ENCODE measurements at regions not wholly inside any gene's neighbourhood (a gene's known extent, or its start where the extent isn't known, plus 50 kb on each side); places are given as distances from the start of the nearest gene placed in this dataset.

DNA sequence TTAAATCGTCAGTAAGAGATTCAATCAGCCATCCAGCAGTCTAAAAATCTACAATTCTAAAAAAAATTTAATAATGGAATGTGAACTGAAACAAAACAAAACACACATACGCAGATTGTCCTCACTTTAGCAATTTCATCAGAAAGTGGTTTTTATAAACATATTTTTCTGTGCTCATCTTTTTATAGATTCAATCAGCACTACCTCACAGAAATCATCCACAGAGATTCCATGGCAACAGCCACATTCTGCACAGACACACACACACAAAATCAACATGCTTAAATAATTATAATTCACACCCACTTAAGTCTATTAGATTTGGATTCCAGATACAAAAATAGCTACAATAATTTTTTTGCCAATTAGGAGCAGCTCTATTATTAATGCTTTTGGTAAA, 149.0 kb upstream of the KCNIP4 start:
- DNase-seq = no peak

DNA sequence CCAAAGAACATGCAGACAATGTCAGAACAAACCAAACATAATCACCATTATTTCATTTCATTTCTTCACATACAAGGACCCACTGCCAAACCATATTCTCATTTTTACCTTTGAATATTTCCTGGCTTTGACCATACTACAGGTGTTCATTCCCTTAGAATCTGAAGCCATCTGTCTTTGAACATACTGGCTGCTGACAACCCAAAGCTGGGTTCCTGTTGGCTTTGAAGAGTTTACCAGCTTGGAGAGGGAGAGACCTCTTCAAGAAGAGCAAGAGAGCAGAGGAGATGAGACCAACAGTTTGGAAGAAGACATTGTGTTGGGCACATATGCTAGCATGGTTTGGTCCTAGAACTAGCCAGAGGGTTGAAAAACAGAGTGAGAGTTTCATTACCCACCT, 145.6 kb upstream of the KCNIP4 start:
- DNase-seq = no peak

DNA sequence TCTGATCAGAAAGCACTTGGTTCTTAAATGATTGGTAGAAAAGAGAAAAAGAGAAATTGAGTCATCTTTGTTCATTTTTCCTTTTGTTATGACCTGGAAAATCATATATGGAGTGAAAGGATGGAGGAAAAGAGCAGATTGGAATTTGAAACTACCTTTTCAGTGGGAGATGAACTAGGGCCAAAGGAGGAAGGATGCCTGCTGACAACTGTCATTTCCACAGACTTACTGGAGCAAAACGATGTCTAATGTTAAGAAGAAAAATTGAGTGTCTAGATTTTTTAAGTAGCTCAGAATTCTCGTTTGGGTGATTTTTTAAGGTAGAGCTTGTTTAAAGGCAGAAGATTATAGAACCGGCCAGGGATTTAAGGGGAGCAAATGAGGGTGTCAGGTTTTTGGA, 144.6 kb upstream of the KCNIP4 start:
- DNase-seq = no peak

GRCh38 chr4:22091906-22092305, 143.3 kb upstream of the KCNIP4 start:
- DNase-seq = no peak

- no peak for DNase-seq
These were observed 142.8 kb upstream of the KCNIP4 start for GRCh38 chr4:22091352-22091717.

DNA sequence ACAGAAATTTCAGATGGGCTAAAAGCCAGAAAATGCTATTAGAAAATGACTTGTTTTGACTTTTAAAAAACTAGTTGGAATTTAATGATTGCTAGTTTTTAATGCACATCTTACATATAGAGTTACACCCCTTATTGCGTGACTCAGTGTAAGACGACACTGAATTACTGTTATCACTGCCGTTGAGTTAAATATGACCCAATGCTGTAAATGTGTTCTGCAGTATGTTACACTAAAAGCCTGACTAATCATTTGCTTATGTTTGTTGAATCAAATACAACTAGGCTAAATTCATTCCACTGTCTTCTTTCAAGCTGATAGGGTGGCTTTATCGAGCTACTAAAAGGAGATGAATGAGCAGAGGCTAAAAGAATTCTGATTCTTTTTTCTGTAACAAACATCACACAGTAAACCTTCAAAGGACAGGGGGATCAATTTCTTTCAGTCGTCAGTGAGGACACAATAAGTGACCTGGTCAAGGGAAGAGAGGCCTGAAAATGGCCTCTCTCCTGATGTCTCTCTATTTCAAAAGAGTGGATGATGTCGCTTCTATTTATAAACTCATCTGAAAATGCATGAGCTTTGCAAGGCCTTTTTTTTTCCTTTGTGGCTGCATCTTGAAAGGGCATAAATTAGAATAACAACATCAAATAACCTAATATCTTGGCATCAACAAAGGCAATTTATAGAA, 142.2 kb upstream of the KCNIP4 start:
- DNase-seq = no peak

DNA sequence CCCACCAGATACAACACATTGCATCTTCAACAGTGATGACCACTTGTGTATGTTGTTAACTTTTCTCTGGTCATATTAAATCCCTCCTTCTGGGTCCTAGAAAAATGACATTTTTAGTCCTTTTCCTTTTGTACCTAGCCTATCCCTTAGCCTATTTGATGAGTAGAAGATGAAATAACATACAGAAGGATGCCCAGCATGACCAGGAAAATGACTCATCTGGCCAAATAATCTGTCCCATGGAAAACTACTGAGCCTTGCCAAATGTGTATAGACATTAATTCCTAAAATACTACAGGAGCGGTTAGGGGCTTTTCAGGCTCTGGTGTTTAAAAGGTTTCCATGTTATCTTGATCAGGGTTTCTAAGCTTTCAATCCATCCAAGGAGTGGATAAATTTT, 129.0 kb upstream of the KCNIP4 start:
- DNase-seq = no peak

GRCh38 chr4:22072726-22073125, 124.2 kb upstream of the KCNIP4 start:
- no peak for DNase-seq

DNA sequence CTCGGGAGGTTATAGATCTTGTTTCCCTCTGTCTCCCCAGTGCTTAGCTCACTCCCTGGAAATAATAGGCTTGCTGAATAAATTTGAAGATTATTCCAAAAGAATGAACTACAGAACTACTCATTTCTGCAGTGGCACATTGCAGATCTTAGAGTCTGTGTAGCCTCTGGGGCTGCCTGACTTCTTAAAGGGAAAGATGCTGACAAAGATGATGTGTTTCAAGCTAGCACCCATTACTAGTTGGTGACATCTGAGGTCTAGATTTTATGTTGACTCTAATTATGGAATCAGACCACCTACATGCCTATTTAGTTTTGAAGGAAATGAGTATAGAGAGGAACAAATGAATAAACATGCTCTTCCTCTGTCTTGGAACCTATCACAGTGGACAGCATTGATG, 123.7 kb upstream of the KCNIP4 start:
- DNase-seq = no peak

- DNase-seq = no peak
These were observed 123.2 kb upstream of the KCNIP4 start for GRCh38 chr4:22071749-22072148.

DNA sequence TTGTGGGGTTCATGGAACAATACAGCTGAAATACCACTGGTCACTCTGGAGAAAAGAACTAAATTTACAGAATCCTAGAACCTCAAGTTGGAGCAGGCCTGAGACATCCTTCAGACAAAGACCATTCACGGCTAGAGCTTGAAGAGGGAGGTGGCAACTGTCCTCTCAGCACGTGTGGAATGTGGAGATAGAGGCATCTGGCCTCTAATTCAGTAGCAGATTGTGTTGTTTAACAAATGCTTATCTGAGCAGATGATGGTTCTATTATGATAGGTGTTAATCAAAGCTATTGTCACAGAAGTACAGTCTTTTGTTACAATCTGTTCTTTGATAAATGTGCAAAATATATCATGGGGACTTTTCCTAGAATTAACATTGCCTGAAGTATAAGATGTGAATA, 121.7 kb upstream of the KCNIP4 start:
- DNase-seq = no peak

DNA sequence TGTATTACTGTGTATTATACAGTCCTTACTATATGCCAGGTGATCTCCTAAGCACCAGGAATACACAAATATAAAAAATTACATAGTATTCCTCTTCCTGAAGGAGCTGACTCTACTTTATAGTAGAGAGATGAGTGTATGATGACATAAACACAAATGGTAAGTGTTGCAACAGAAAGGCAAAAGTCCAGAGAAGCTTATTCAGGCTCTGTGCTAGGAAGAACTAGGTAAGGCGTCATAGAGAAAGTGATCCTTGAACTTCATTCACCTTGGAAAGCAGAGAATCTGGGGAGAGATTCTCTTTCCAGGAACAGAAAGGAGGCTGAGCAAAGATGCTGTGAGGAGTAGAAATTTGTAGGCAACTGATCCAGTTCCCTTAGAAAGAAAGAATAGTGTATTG, 115.0 kb upstream of the KCNIP4 start:
- no peak for DNase-seq

- DNase-seq = no peak
These were observed 114.1 kb upstream of the KCNIP4 start for GRCh38 chr4:22062676-22063075.

DNA sequence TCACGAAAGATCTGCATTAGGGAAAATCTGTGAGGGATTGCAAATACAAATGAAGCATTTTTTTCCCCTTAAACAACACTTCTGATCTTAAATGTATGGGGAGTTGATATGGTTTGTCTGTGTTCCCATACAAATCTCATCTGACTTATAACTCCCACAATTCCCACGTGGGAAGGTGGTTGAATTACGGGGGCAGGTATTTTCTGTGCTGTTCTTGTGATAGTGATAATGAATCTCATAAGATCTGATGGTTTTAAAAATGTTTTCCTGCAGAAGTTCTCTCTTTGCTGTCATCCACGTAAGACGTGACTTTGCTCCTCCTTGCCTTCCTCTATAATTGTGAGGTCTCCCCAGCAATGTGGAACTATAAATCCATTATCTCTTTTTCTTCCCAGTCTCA, 107.4 kb upstream of the KCNIP4 start:
- DNase-seq = no peak

DNA sequence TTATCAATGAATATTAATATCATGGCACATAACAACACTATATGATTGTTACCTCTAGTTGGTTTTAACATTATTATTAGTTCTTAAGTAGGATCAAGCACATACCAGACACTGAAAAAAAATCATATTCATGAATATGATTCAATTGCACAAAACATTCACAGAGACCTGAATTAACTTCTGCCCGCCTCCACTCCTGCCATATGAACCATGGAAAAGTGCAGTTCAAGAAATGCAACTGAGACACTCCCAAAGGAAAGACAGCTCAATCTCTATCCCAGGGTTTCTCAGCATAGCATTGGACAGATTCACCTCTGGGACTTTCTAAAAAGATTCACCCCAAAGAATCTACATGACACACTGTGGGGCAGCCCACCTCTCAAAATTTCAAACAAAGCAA, 103.5 kb upstream of the KCNIP4 start:
- no peak for DNase-seq

DNA sequence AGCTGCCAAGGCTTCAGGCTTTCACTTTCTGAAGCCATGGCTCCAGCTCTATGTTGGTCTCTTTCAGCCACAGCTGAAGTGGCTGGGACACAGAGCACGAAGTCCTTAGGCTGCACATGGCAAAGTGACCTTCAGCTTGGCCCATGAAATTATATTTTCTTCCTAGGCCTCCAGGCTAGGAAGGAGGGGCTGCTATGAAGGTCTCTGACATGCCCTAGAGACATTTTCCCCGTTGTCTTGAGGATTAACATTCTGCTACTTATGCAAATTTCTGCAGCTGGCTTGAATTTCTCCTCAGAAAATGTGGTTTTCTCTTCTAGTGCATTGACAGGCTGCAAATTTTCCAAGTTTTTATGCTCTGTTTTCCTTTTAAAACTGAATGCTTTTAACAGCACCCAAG, 99.8 kb upstream of the KCNIP4 start:
- no peak for DNase-seq

- DNase-seq = no peak
These were observed 99.2 kb upstream of the KCNIP4 start for GRCh38 chr4:22047793-22048192.

DNA sequence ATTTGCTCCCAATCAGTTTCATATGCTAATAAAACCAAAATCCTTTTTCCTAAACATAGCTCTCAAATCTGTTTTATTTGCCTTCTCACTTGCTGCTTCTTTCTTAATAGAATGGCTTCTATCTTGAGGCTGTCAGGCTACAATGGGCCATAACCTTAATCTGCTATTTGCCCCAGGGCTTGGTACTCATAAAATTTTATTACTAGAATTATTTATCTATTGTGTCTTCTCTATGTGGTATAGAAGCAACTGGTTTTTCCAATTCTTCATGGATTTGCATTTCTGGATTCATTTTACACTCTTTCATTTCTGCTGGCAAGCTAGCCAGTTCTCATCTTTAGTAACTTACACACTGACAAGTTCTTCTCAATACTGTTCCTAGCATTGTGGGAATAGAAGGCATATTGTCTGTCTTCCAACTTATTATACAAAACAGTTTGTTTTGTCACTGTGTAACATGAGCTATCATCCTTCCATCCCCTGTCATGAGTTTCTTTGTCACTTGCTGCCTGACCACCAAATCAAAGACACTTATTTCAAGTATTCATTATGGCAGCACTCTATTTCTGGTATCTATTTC, 96.6 kb upstream of the KCNIP4 start:
- DNase-seq = no peak

- no peak for DNase-seq
These were observed 82.9 kb upstream of the KCNIP4 start for GRCh38 chr4:22031423-22031822.

GRCh38 chr4:22030881-22031280, 82.3 kb upstream of the KCNIP4 start:
- no peak for DNase-seq

GRCh38 chr4:22030307-22030706, 81.7 kb upstream of the KCNIP4 start:
- no peak for DNase-seq

DNA sequence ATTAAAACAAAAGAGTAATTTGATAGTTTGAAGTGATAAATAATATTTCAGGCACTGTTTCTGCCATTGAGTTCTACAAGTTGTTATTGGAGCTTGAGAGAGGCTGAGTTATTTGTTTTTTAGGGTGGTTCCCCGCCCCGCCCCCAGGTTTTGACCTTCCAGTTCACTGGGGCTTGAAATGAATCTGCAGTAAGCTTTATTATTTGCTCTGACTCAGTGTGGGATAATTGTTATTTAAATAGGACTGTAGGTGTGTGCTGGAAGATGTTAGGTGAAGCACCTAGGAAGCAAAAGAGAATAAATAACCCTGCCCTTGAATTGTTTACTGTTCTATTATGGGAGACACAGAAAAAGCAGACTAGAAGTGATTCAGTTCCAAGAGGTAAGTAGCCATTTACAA, 81.2 kb upstream of the KCNIP4 start:
- DNase-seq = peak; percentile 6

GRCh38 chr4:22021106-22021505, 72.5 kb upstream of the KCNIP4 start:
- DNase-seq = no peak

- DNase-seq = no peak
These were observed 71.6 kb upstream of the KCNIP4 start for GRCh38 chr4:22020129-22020528.

GRCh38 chr4:22019676-22020075, 71.1 kb upstream of the KCNIP4 start:
- no peak for DNase-seq
